ENCODE measurements at regions not wholly inside any gene's neighbourhood (a gene's known extent, or its start where the extent isn't known, plus 50 kb on each side); places are given as distances from the start of the nearest gene placed in this dataset.

DNA sequence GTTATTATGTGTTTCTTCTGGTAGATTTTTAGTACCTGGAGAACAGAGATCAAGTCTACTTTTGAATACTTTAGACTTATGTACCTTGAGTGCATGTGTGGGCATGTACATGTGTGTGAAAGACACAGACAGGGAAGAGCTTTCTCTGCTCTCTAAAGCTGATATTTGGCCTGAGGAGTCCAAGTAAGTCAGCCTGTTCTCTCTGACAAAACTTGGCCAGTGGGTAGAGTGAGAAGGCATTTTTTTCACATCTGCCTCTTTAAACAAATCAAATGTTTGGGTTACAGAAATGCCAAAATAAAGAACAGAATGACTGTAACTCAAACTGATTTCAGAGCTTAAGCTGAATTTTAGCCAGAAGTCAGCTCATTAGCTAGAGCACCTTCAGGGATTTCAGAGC lies 309.7 kb upstream of the DYNLRB2 start:
- Histone ChIP-seq H3K4me2 (ENCODE audit: insufficient read depth, low read length) (no peak overlapping the region), H3K9me1 (replicated peaks; ENCODE audit: control insufficient read depth, extremely low read depth, insufficient read depth, low read length) (no peaks in the 10 kb centered on the region), H3K4me3 (replicated peaks in 1 of 3; ENCODE audit: insufficient read depth in 1 of 3, low read depth in 1 of 3, low read length in 3 of 3) (no peak overlapping the region), H4K20me1 (replicated peaks; ENCODE audit: control insufficient read depth, extremely low read depth, insufficient read depth, low read length) (no peaks in the 10 kb centered on the region), H3K9me3 (replicated peaks; ENCODE audit: control insufficient read depth, insufficient read depth, low read length) (no peaks in the 10 kb centered on the region), H3K9ac (replicated peaks; ENCODE audit: extremely low read depth, insufficient read depth, low read length) (no peak overlapping the region), H3K79me2 (ENCODE audit: control insufficient read depth, insufficient read depth, low read length) (no peaks in the 10 kb centered on the region), H3K27me3 (ENCODE audit: control insufficient read depth in 2 of 2, insufficient read depth in 2 of 2, low read length in 2 of 2) (no peaks in the 10 kb centered on the region), H3K27ac (ENCODE audit: insufficient read depth, low read depth, low read length) (no peak overlapping the region), H3K36me3 (ENCODE audit: control insufficient read depth in 2 of 2, extremely low read depth in 1 of 2, insufficient read depth in 2 of 2, low read length in 2 of 2) (no peaks in the 10 kb centered on the region), H3K4me1 (ENCODE audit: control insufficient read depth, extremely low read depth, insufficient read depth, low read length) (no peaks in the 10 kb centered on the region), H2AFZ (ENCODE audit: low read depth, low read length) (no peak overlapping the region)
- dilution Hi-C loops (cut with MboI; ENCODE audit: extremely low pct_ligation_motif_present, low sequenced_read_pairs), result no loop called here
- no peak for TF ChIP-seq MYC (IDR thresholded peaks at IDR 0.05; ENCODE audit: low read depth, low read length)
- TF ChIP-seq FOS (IDR thresholded peaks at IDR 0.05; ENCODE audit: borderline replicate concordance, insufficient read depth, low read length), result no peak
- TF ChIP-seq, protein P1, sequence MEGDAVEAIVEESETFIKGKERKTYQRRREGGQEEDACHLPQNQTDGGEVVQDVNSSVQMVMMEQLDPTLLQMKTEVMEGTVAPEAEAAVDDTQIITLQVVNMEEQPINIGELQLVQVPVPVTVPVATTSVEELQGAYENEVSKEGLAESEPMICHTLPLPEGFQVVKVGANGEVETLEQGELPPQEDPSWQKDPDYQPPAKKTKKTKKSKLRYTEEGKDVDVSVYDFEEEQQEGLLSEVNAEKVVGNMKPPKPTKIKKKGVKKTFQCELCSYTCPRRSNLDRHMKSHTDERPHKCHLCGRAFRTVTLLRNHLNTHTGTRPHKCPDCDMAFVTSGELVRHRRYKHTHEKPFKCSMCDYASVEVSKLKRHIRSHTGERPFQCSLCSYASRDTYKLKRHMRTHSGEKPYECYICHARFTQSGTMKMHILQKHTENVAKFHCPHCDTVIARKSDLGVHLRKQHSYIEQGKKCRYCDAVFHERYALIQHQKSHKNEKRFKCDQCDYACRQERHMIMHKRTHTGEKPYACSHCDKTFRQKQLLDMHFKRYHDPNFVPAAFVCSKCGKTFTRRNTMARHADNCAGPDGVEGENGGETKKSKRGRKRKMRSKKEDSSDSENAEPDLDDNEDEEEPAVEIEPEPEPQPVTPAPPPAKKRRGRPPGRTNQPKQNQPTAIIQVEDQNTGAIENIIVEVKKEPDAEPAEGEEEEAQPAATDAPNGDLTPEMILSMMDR (IDR thresholded peaks at IDR 0.05; ENCODE audit: extremely low read depth in 1 of 2, insufficient read depth in 1 of 2, low read depth in 1 of 2, low read length in 2 of 2), result no peak
- TF ChIP-seq POLR2AphosphoS5 (IDR thresholded peaks at IDR 0.05; ENCODE audit: insufficient read depth, low read depth, low read length), result no peak
- TF ChIP-seq GATA2 (IDR thresholded peaks at IDR 0.05; ENCODE audit: insufficient read depth, insufficient read length, low read depth, low read length), result no peak
- TF ChIP-seq, protein P2, sequence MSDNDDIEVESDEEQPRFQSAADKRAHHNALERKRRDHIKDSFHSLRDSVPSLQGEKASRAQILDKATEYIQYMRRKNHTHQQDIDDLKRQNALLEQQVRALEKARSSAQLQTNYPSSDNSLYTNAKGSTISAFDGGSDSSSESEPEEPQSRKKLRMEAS (IDR thresholded peaks at IDR 0.05; ENCODE audit: insufficient read depth, insufficient read length), result no peak
- no peak for TF ChIP-seq EZH2 (IDR thresholded peaks at IDR 0.05; ENCODE audit: borderline replicate concordance, low read depth, low read length, severe bottlenecking)
- no peak for TF ChIP-seq JUN (IDR thresholded peaks at IDR 0.05; ENCODE audit: borderline replicate concordance, insufficient read depth, insufficient read length, low read depth)
- TF ChIP-seq POLR2A (IDR thresholded peaks at IDR 0.05; ENCODE audit: low read depth, low read length), result no peak
- POLR2A ChIA-PET, result no interaction called here
- DNase-seq (ENCODE audit: low read depth, low spot score) (no peak), FAIRE-seq (no peak)
- intact Hi-C loops (cut with micrococcal nuclease), result no loop called here
- BruUV-seq (replicated peaks), result no TSS peak
- CTCF ChIA-PET, result interaction anchor here (1.8 kb wide), 1 partner anchor 30 kb away, joined by 5 read pairs; no protein-coding TSS in a partner anchor

Data from endothelial cell of umbilical vein (primary cell).